SIG-M5 (cell line): ENCODE measurements at regions not wholly inside any gene's neighbourhood (a gene's known extent, or its start where the extent isn't known, plus 50 kb on each side); places are given as distances from the start of the nearest gene placed in this dataset.

Source experiments
- DNase-seq: peaks from one replicate; lab custom pipeline; 2025; lab: John Stamatoyannopoulos, UW

DNA sequence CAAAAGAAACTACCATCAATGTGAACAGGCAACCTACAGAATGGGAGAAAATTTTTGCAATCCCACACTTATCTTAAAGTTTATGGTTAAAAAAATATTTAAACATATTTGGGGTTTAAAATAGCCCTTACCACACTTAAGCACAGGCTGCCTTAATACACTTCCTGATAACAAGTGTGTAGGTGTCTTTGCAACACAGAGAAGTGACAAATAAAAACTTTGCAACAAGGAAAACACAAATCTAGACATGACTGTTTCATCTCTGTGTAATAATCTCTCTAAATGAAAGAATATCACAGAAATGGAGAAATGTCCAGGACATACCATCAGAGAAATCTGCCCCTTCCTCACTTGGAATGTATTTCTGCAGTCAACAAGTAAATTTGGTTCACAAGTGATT, 464.1 kb upstream of the ARHGEF26 start:
- no peak for DNase-seq

DNA sequence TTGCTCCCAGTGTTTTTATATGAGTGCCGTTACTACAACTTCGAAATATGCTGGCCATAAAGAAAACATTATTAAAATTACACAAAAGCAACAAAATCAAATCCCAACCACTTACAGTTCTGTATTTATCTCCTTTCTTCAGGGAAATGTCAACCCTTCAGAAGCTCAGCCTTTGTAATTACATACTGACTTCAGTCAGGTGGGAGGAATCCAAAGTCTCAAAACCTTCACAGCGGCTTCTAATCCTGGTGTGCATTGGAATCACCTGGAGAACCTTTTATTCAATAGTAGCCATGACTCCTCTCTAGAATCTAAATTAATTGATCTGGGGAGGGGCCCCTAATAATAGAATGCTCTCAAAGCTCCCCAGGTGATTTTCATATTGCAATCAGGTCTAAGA, 463.7 kb upstream of the ARHGEF26 start:
- DNase-seq = no peak

DNA sequence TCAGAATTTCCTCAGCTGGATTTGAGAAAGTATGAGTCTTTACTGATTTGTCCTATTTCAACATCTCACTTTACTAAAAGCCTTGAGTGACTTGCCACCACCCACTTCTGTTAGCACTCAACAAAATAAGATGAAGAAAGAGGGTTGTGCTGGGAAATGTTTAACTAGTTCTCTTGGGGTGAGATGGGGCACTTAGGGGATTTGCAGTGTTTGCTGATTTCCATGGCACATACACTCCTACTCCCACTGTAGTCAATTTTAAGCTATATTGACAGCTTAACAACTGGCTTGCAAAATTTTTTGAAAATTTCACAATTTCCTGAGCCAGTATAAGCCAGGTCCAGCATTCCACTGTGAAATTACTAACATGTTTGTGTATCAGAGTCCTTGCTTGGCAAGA, 463.1 kb upstream of the ARHGEF26 start:
- no peak for DNase-seq

DNA sequence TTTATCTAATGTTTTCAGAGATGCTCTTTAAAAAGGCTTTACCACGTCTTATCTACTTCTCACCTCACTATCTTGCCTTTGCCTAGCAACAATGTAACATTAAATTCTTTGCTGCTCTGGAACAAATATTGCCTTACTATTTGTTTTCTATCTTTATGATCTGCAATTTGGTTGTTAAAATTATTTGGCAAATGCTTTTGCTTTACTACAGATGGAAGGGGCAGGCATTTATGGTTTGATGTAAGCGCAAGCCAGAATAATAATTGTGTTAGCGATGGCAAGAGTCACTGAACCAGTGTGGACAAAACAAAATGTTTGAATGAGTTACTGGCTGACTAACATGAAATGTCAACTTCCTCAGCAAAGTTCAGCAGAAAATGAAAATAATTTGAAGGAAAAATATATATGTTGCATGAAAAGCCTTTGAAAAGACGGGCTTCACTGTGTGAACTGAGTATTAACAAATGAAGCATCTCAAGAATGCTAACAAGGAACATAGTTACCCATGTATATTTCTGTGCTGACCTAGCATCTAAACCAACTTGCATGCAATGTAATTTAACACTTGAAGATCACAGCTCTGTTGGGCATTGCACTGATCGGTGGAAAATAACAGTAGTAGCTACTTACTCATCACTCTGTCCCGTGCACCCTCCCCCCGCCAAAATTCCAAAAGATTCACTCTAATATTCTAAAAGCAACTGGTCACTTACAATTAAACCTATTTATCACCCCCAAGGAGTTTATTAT, 454.0 kb upstream of the ARHGEF26 start:
- no peak for DNase-seq

DNA sequence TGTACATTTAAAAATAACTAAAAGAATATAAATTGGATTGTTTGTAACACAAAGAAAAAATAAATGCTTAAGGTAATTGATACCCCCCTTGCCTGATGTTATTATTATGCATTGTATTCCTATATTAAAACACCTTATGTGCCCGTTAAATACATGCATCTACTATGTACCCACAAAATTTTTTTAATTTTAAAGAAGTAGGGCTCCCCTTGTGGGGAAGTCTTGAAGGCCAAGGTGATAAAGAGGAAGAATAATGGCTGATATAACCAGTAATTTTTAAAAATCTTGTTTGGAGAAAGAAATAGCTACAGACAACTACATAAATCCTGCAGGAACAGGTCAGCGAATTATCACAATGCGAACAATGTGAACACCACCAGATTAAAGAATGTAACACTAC, 451.7 kb upstream of the ARHGEF26 start:
- DNase-seq = no peak

DNA sequence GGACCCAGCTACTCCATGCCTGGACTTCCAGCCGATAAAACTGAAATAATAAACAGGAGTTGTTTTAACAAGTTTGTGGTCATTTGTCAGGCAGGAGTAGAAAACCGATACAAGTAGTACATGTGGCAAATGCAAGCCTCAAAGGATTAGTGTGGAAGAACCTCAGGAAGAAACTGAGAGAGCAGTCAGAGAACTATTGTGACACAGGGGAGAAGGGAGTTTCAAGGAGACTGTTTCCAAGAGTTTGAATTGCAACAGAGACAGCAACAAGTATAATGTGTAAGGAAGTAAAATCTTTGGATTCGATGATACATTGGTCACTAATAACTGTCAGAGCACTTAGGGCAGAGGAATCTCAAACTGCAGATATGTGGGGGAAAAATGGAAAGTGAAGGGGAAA, 450.6 kb upstream of the ARHGEF26 start:
- DNase-seq = no peak

DNA sequence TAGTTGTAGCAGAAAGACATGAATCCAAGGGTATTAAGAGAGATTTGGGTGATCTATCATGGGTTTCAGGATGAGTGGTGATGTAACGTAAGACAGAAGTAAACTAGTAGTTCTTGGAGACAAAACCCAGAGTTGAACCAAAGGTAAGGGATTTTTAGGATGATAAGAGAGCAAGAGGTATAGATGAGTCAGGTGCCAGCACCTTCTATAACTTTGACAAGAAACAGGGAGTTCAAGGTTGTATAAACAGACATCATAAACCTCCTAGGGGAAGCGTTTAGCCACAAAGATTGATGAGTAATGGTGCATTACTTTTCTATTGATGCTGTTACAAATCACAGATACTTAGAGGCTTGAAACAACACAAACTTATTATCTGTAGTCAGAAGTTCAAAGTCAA, 447.3 kb upstream of the ARHGEF26 start:
- no peak for DNase-seq

DNA sequence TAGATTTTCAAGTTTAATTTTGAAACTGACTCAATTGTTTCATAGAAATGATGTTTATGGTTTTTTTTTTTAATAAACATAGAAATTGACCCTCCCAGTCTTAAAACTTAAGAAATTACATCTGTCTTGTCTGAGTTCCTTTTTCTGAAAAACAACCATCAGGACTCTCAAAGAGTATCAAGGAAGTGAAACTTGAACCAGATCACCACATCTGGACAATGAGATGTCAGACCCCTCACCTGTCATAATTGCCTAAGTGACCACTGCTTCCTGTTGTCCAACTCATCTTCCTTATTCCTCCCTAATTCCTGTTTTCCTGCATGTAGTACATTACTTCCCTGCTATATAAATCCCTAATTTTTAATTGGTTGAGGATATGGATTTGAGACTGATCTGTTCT, 441.5 kb upstream of the ARHGEF26 start:
- DNase-seq = no peak

DNA sequence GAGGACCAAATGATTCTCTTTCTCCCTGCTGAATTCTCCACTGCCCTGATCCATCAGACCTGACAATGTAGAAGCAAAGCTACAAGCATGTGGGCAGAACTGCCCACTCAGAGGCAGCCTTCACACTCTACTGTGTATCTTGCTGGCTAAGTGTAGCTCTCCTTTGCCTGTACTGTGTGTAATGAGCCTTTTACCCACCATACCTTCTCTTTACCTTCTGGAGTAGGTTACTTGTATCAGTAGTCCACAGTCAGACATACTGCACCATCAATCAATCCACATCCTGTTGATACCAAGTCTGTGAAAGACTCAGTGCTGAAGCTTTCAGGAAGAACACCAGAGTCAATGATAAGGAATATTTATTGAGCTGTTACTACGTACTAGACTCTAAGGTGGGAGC, 440.7 kb upstream of the ARHGEF26 start:
- DNase-seq = no peak

DNA sequence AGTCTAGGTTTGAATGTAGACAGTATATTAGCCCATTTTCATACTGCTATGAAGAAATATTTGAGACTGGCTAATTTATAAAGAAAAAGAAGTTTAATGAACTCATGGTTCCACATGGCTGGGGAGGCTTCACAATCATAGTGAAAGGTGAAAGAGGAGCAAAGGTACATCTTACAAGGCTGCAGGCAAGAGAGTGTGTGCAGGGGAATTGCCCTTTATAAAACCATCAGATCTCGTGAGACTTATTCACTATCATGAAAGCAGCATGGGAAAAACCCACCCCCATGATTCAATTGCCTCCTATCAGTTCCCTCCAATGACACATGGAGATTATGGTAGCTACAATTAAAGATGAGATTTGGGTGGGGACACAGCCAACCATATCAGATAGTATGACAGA, 440.1 kb upstream of the ARHGEF26 start:
- DNase-seq = no peak

DNA sequence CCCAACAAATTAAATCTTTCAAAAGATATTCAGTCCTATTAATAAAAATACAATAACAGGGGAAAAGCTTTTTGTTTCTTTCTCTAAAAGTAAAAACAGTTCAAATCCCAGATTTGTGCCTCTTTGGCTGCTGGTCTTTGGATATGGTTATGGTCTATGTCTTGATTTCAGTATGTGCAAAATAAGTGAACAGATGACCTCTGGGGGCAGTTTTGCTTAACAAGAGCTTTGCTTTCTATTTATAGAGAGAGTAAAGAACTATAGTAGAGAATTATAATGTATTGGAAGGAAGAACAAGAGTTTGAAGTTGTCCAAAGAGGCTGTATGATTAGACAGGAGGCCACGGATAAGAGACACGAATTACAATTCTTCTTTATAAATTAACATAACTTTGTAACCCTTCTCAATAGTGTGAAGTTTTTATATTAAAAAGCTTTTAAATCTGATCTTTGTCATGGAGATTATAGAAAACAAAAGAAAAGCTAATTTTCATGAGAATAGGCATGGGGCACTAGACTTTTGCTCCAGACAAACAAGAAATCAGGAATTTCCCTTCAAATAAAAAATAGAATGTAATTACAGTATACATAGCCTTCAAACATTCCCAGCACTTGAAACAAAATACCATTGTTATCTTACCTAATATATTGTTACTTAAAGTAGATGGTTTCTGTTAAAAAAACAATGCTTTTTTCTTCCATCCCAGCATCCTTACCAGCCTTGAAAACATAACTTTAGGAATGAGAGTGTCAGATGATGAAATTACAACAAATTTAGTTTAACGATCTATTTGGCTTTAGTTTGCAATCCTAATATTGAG, 432.7 kb upstream of the ARHGEF26 start:
- no peak for DNase-seq

DNA sequence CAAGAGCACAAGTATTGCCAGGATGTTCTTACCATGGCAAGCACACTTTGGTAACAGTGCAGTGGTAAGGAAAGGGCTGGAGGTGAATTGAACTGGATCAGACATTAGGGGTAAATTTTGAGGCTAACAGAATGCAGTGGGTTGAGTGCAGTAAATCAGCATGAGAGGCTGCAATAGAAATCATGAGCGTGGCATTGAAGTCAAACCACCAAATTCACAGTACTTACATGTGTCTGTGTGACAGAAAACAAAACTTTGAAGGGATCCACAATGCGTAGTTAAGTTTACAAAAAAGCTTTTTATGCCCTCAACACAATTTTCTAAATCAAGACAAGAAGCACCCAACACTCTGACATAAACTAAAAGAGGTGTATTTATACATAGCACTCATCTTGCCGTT, 428.0 kb upstream of the ARHGEF26 start:
- no peak for DNase-seq

DNA sequence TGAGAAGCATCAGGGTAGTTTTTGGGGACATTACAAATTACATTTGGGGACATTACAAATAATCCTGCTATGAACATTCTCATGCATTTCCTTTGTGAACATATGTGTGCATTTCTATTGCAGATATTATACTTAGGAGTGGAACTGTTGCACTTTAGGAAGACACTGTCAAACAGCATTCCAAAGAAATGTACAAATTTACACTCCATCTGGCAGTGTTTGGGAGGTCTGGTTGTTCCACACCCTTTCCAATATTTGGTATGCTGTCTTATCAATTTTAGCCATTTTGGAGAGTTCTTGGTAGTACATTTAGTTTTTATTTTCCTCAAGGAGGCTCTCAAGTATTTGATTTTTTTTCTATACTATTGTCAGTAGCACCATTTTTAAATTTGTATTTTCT, 419.1 kb upstream of the ARHGEF26 start:
- no peak for DNase-seq

DNA sequence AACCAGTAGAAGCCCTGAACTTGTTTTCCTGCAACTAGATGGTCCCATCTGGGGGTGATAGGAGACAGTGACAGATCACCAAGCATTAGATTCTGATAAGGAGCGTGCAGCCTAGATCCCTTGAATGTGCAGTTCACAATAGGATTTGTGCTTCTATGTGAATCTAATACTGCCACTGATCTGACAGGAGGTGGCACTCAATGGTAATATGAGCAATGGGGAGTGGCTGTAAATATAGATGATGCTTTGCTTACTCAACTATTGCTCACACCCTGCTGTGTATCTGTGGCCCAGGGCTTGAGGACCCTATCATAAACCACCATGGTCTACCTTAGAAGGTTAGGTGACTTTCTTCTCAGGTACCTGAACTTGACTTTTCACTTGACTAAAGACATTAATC, 417.1 kb upstream of the ARHGEF26 start:
- DNase-seq = no peak

DNA sequence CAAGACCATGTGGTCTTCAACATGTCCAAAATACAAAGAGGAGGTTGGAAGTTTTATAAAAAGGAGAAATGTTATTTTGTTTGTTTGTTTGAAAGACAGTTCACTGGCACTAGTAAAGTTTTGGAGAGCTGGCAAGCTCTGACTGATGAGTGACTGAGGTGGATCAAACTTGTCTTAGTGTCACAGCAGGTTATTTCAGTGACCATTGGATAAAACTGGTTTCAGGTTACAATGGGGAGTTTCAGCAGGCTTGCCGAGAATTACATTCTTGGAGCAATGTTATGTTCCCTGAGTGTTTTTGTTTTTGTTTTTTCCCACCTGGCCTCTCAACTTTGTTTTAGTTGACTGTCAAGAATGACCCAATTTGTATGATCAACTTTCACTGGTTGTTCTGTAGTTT, 414.5 kb upstream of the ARHGEF26 start:
- DNase-seq = no peak

DNA sequence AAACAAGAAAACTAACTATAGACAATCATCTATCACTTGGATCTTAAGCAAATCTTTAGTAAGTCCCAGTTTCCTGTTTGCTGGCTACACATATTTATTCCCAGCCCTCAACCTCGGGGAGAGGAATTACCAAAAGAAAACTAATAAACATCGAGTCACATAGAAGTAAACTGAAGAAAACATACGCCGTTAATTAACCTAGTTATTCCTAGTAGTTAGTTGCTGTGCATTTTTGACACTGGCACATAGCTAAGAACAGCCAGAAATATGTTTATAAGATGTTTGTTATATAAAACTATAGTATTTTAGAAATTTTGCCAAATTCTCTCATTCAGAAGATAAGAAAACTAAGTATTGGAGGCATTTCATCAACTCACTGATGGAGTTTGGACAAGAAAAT, 407.2 kb upstream of the ARHGEF26 start:
- no peak for DNase-seq

DNA sequence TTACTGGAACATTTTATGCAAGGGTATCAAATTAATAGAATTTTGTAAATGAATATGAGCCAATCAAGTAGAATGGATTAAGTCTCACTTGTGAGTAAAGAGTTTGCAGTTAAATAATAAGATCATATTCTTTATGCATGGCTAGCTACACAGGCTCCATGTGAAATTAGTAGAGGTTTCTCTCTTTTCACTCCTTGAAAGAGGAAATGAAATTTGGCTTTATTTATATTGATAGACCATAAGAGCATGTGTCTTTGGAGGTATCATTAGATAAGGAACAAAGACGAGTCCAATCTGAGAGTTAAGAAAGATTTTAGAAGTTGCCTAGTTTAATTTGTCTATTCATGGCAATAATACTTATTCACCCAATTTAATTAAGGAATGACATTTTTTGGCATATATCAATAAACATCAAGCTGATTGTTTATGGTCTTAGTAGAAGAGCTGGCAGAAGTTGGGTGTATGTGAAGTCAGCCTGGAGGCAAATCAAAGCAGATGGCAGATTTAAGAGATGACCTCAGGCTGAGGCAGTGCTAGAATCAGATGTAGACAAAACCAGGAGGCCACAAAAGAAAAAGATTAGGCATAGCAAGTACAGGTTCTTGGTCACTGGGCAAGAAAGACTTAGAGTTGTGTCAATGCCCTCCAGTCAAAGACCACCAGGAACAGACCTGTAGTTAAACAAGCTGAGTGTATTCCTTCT, 406.5 kb upstream of the ARHGEF26 start:
- no peak for DNase-seq

DNA sequence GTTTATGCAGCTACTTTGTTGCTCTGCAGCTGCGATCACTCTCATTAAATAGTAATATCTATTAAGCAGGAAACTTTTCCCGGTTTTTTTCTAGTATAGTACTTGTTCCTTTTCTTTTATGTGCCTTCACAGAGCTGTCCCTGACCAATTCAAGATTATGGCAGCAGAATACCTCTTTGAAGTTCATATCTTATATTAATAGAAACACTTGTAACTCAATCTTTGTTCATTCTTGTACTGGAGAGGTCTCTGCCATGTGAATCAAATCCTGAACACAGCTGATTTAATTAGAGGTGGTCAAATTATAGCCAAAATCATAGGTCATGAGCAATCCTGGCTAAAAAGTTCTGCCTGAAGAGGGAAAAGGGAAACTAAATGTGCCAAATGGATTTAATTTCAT, 399.0 kb upstream of the ARHGEF26 start:
- DNase-seq = no peak

DNA sequence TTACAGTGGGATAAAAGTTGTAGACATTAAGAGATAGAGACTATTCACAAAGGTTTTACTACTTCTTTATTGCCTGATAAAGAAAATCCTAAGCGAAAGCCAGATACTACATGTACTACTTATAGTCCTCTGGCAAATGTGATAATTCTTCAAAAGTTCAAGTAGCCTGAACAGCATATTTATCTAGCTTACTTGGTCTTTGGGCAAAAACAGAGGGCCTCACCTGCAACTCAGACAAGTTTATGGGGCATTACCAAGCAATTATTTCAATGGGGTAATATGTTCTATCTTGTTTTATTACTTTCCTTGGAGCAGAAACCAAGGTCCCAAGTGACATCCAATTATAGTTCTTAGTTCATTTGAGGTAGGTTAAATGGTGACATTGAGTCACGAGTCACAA, 390.1 kb upstream of the ARHGEF26 start:
- DNase-seq = no peak

DNA sequence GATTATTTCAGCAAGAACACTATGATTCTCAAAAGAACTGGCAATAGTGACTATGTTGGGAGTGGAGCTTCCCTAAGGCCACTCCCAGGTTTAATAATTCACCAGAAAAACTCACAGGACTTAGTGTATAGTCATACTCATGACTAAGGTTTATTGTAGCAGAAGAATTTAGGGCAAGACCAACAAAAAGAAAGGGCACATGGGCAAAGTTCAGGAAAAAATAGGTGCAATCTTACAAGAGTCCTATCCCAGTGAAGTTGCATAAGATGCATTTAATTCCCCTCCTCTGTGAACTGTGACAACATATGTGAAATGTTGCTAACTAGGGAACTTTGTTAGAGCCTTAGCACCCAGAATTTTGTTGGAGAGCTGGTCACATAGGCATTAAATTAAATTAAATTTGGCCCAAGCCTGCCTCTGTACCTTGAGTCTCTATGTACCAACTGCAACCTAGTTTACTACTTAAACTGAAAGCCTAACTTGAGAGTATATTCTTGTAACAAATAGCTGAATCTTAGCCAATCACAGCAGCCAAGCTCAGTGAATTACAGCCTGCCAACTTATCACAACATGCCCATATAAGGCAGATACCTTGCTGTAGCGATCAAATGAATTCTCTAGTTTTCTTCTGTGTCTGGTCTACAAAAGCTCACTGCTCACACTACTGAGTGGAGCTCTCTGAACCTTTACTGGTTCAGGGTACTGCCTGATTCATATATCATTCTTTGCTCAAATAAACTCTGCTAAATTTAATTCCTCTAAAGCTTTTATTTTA, 386.2 kb upstream of the ARHGEF26 start:
- DNase-seq = no peak

DNA sequence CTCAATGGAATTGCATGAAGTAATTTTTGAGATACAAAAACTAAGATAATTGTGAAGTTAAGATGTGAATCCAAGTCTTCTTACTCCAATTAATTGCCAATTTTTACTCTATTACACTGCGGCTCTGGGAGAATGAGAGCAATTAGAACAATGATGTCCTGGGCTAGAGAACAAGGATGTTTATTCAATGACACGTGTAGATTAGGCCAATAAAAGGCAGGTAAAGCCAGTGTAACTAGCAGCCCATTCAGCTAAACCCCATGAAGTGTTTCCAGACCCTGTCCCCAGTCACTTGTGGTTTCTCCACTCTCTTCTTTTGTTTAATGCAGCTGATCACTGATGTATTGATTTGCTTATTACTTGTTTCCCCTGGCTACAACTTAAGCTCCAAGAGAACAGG, 381.1 kb upstream of the ARHGEF26 start:
- DNase-seq = no peak

DNA sequence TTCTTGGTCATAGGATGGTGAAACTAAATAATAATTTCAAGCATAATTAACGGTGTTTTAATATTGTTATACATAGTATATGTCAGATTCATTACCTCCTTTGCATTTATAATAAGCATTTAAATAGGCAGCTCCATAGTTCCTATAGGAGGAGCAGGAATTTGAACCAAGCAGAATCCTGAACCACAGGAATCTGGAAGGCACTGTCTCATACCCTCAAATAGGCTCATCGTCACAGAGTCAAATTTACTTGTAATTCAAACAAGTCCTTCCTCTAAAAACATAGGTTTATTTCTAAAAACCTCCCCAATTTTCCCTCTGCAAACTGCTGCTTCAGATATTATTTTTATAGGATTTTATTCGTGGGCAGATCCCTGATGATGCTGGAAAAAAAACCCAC, 376.3 kb upstream of the ARHGEF26 start:
- DNase-seq = no peak
